ENCODE measurements at regions not wholly inside any gene's neighbourhood (a gene's known extent, or its start where the extent isn't known, plus 50 kb on each side); places are given as distances from the start of the nearest gene placed in this dataset.

DNA sequence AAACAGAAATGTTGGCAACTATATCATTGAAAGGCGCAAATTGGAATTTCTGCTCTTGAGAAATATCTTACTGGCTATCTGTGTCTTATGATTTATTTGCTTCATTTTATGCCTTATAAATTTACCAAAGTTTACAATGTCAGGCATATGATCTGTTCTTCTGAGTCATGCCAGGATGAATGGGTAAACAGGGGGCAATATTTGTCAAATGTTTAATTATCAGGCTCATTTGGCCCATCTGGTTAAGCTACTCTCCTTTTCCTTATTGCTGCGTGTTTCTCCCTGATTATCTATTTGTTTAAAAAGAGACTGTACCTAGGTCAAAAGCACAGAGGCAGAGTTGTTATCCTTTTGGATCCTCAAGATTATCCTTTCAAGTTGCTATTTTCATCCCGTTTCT, 903.8 kb upstream of the PCDH10 start:
- TF ChIP-seq CTCF (IDR thresholded peaks at IDR 0.05; ENCODE audit: low read depth, low read length) (no peak), POLR2A (IDR thresholded peaks at IDR 0.05; ENCODE audit: extremely low read depth, insufficient read length) (no peak), MYC (IDR thresholded peaks at IDR 0.05; ENCODE audit: low read depth, low read length) (no peak)
- TF ChIP-seq, protein P1, sequence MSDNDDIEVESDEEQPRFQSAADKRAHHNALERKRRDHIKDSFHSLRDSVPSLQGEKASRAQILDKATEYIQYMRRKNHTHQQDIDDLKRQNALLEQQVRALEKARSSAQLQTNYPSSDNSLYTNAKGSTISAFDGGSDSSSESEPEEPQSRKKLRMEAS (IDR thresholded peaks at IDR 0.05; ENCODE audit: low read depth, low read length) = no peak
